HUDEP-2 (cell line): ENCODE measurements at regions not wholly inside any gene's neighbourhood (a gene's known extent, or its start where the extent isn't known, plus 50 kb on each side); places are given as distances from the start of the nearest gene placed in this dataset.
"Not testable (repeated sequence)": the region's sequence is repeated elsewhere in the genome, so short reads cannot be mapped to it uniquely, and the experiment has no call there.

Experiments
- DNase-seq, 76 experiments: peaks; one replicate each; lab custom pipeline; 2025; ENCODE audit not compliant: unreplicated experiment in 76 of 76; lab: John Stamatoyannopoulos, UW

DNA sequence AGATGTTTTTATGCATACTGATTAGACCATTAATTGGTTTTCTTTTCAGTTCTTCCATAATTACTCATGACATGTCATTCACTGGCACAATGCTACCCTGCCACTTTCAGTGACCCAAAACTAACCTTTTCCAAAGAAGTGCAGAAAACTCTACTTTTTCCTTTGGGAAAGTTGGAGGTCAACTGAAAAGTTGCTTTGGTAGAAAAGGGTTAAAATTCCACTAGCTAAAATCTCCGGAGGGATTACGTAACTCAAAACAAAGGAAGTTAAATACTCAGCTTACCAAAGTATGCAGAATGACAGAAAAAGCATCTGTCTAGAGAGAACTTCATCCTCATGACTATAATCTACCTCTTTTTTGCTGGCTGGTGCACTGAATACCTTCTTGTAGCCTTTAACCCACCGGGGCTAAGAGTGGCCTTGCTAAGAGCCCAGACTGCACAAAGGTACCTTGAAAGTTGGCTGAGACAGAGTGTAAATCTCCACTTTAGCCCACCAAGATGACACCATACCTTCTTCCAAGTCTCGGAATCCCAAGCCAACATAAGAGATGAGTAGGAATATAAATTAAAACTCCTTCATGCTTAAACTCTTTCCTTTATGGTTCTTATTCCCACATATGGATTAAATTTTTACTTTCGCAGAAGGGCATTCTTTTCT is 1099.5 kb upstream of the INTU start:
- DNase-seq: no peak

- DNase-seq: no peak
Measured at GRCh38 chr4:126539771-126540170, 1093.0 kb upstream of the INTU start.

DNA sequence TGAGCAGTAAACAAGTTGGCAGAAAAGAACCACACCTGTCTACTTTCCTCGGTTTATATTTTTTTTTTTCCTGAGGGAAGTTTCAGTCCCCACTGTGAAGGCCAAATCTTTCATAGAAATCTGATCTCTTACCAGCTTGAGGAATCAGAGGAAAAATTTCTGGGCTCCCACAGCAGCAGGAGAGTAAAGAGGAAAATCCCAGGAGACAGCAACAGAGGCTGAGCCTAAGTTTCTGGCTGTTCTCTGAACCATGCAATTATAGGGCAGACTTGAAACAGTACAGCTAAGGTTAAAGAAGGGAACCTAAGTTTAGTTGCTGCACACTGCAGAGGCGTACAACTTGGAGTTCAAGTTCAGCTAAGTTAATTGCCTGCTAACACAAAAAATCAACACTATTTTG is 1090.9 kb upstream of the INTU start:
- no peak for DNase-seq

DNA sequence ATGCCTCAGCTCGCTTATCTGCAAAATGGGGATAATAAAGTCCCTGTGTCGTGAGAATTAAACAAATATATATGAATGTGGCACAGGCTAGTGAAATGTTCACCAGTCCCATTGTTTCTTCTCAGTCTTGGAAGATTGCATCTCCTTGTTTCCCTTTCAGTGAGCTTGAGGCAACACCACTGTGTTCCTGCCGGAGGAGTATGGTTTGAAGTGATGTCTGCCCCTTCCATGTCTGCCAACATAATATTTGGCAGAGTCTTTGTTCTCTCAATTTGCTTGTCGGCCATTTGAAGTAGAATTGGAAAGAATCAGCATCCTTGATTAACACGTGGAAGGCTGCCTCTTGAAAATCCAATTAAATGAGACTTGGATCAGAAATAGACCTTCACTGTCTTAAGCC is 1088.5 kb upstream of the INTU start:
- DNase-seq: no peak

GRCh38 chr4:126546197-126546596 is 1086.6 kb upstream of the INTU start:
- DNase-seq: not testable (repeated sequence)

GRCh38 chr4:126547352-126547751 is 1085.4 kb upstream of the INTU start:
- DNase-seq: no peak

DNA sequence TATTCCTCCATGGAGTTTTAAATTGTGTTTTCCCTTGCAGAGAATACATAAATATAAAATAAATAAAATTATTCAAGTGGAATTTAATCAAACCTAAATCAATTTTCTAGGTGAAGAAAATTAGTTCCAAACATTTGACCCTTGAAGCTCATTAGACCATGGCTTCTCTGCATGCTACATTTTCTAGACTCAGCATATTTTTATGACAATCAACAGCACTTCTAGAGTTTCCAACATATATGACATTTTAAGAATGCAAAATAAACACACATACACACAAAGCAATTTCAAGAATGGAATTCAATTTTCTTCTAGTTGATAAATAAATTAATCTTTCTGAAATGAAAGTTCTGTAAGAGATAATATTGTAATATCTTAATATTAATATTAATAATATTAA is 1083.9 kb upstream of the INTU start:
- no peak for DNase-seq

GRCh38 chr4:126552321-126552720 is 1080.4 kb upstream of the INTU start:
- DNase-seq: no peak

- no peak for DNase-seq
Measured at GRCh38 chr4:126553248-126553647, 1079.5 kb upstream of the INTU start.

- no peak for DNase-seq
Measured at GRCh38 chr4:126558596-126558995, 1074.2 kb upstream of the INTU start.

DNA sequence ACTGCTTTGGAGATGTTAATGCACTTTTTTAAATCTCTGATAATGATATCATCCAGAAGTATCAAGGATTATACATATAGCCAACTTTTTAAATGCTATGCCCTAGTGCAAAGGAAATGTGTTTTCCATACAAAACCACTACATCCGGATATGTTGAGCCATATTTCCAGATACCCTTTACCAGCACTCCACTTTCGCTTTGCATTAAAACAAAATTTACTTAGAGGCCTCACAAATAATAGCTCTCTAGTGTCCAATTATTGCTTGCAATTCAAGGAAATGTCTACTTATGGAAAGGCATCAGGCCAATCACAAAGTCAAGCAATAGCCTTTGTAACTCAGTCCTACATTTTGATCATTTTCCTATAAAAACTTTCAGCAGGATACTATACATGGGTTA is 1072.8 kb upstream of the INTU start:
- DNase-seq: no peak

- DNase-seq: no peak
Measured at GRCh38 chr4:126560794-126561193, 1072.0 kb upstream of the INTU start.

DNA sequence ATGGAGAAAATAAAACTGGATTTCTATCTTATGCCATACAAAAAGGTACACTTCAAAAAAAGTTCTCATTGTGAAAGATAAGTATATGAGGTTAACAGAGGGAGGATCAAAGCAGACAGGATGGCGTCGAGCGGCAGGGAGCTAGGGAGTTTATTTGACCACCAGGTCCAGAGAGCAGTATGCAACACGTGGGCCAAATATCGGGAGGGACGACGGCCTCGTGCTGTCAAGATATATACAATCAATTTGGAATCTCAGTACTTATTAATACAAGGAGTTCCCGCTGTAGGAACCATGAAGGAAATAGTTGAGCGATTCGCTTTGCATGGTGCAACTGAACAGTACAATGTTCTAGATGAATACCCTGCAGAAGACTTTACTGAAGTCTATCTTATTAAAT is 1069.4 kb upstream of the INTU start:
- no peak for DNase-seq

DNA sequence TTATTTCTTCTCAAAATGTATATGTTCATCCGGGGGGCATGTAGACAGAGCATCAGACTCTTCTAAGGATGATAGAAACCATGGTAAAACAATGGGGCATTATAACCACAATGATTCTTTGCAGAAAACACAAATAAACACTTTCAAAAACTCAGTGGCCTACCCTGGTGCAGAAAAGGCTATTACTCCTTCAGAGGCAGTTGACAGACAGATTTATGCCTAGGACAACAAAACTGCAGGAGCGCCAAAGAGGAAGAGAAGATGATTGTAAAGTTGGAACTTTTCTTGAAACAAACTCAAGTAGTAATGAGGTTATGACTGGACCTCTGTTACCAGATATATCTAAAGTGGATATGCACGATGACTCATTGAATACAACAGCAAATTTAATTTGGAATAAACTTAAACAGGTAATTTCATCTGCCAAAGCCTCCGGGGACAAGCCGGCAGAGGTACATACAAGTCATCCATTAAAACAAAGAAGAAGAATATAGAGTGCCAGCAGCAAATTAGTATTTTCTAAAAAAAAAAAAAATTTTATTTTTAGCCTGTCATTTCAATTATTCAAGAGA is 1068.4 kb upstream of the INTU start:
- no peak for DNase-seq

DNA sequence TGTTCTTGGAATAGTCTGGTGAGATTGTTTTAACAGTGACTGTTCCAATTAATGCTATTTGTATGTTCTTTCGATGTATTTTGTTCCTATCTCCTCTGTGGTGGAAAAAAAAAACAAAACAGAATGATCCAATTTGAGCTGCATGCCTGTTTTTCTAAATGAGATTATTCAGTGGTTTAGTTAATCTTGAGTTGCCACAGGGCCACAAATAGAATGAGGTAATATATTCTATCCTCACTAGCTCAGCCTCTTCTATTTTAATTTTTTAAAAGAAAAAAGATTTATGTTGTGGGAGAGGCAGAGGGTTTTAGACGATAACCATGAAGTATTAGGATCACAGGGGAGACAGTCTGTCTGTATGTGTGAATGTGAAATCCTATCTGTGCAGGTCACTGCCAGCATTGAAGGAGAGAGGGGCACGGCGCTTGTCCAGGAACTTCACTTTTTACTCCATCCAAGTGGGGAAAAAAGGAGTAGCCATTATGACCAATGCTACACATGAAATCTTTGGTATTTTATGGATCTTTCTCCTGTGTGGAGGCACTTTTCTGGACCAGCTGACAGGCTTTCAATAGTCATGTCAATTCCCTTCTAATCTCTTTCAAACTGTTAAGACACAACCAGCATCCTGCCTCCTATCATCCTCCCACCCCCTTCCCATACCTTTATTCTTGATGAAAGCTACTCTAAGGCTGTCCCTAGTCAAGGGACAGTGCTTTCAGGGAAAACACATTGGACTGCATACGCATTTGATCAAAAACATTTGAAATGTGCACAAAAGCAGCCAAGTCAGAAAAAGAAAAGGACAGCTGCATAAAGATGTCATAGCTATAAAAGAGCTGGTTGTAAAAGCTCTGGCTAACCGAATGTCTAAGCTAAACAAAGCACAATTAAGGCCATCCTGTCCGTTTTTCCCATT is 1063.8 kb upstream of the INTU start:
- no peak for DNase-seq

GRCh38 chr4:126572264-126572663 is 1060.5 kb upstream of the INTU start:
- peak in 71 of 76 experiments; percentile 3 to 89 (median 56) for DNase-seq

- DNase-seq: peak in 24 of 76 experiments; percentile 0 to 34 (median 2)
Measured at GRCh38 chr4:126582737-126583136, 1050.0 kb upstream of the INTU start.

DNA sequence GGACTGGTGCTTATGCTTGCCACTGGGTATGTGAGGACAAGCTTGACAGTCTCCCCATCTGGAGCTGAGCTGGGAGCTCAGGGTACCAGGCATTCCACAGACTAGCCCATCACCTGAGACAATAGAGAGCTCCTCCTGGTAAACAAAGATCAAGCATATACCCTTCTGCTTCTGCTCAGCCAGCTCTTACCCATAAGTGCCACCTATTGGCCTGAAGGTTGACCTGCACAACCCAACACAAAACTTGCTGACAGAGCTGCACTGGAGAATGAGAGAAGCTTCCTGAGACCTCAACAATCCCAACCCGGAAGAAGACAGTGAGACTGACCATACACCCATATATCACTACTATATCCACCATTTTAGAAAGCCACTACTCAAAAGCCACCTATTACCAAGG is 1049.2 kb upstream of the INTU start:
- DNase-seq: peak in 55 of 76 experiments; percentile 0 to 68 (median 19)

DNA sequence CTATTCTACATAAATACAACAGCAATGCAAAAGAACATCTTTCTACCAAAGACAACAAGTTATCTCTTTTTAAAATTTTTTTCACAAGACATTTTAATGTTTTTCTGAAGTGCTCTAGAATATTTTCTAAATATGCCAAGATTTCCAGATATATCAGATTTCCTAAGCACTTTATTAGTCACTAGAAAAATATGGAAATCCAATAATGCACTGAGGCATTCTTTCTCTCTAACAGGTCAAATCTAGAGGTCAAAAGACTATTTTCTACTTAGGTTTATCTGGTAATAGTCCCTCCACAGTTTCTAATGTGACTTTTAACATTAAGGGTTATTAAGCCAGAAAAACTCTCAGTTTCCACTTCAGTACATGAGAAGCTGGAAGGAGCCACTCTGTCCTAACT is 1041.2 kb upstream of the INTU start:
- no peak for DNase-seq

DNA sequence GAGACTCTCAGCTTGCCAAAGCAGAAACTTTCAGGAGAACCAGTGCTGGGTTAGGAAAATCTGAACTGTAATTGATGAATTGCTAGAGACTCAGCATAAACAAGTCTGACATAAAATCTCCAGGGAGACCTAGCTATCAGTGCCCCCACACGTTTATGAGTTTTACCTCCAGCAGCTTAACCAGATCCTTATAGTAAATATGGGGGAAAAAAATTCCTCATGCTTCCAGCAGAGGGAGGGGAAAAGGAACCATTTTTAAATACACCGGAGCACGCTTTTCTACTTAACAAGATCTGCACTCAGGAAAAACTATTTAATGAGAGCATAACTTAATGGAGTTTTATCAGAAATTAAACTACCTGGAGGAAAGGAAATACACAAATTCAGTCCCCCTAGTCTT is 1040.7 kb upstream of the INTU start:
- DNase-seq: no peak

GRCh38 chr4:126593626-126594025 is 1039.1 kb upstream of the INTU start:
- DNase-seq: no peak

GRCh38 chr4:126595643-126596042 is 1037.1 kb upstream of the INTU start:
- no peak for DNase-seq
